GM12873 (cell line): ENCODE measurements at regions not wholly inside any gene's neighbourhood (a gene's known extent, or its start where the extent isn't known, plus 50 kb on each side); places are given as distances from the start of the nearest gene placed in this dataset.

Experiments used
- TF ChIP-seq, protein P1 (sequence below): IDR thresholded peaks from 2 replicates; pipeline ENCODE4 v1.5.1; 2012; ENCODE audit warnings: low read depth, mild to moderate bottlenecking, moderate library complexity, low read length, control low read depth; ENCODE audit not compliant: insufficient read depth; ENCODE audit errors: missing control alignments

DNA sequence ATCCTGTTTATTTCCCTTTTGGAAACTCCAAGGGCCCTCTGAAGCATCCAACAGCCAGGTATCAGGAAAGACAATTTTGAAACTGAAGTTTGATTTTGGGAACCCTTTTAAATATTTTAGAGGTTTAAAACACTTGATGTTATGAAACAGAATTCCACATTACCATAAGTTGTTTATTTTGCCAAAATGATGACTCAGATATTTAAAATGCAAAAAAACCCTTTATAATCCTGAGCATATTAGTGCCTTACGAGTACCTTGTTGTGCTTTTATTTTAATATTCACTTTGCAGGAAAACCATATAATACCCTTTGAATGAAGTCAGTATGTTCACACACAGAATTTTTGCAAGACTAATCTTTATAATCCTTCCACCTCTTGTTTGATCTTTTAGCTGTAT is 765.1 kb upstream of the CA10 start:
- TF ChIP-seq, protein P1, sequence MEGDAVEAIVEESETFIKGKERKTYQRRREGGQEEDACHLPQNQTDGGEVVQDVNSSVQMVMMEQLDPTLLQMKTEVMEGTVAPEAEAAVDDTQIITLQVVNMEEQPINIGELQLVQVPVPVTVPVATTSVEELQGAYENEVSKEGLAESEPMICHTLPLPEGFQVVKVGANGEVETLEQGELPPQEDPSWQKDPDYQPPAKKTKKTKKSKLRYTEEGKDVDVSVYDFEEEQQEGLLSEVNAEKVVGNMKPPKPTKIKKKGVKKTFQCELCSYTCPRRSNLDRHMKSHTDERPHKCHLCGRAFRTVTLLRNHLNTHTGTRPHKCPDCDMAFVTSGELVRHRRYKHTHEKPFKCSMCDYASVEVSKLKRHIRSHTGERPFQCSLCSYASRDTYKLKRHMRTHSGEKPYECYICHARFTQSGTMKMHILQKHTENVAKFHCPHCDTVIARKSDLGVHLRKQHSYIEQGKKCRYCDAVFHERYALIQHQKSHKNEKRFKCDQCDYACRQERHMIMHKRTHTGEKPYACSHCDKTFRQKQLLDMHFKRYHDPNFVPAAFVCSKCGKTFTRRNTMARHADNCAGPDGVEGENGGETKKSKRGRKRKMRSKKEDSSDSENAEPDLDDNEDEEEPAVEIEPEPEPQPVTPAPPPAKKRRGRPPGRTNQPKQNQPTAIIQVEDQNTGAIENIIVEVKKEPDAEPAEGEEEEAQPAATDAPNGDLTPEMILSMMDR, result no peak

DNA sequence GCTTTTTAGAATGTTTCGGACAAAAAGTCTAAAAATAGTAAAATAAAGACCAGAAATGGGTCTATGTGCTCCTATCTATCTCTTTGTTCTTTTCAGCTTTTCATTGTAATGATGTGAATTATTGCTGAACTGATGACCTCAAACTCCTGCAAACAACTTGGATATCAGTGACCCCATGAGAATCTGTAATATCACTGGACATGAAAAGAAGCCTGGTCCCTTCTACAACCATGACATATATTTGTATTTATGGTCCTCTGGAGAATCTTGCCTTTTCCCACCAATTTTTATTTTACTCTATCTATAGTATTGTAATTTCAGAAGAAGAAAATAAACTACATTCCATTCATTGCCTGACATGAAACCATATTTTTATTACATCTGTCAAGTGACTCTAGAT is 740.7 kb upstream of the CA10 start:
- TF ChIP-seq, protein P1, result no peak

DNA sequence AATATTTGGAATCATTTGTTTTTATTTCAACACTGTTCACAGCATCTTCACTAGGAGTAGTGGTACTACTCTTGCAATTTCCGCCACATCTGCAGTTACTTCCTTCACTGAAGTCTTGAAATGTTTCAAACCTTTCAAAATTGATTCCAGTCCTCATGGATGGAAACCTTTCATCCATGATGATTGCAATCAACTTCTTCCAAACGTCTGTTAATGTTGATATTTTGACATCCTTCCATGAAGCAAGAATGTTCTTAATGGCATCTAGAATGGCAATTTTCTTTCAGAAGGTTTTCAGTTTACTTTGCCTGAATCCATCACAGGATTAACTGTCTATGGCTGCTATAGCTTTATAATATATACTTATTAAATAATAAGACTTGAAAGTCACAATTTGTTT is 736.8 kb upstream of the CA10 start:
- TF ChIP-seq, protein P1, result no peak

DNA sequence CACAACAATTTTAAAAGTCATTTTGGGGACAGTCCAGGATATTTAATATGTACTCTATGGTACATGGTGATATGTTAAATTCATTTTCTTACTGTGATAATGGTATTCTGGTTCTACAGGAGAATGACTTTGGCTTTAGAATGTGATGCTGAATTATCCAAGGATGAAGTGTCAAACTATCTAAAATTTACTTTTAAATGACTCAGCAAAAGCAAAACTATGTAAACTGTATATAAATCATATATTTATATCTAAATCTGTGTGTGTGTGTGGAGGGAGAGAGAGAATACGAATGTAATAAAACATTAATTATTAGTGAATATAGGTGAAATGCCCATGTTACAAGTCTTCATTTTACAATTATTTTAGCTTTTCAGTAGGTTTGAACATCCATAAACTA is 733.8 kb upstream of the CA10 start:
- TF ChIP-seq, protein P1, result no peak

DNA sequence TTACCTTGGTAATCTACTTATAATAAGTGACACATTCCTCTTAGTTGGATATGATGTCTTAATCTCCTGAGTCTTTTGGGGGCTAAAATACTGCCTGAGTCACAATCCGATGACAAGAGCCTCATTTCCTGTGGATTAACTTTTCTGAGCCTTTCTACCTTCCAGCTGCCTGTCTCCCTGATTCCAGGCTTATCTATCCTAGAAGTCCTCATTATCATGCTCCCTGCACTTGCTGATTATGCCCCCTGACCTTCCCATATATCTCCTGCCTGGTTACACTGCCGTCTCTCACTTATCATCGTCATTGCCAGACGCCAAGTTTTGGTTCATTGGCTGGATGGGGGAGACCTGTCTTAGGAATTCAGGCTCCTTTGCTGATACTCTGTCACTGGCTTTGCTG is 727.4 kb upstream of the CA10 start:
- TF ChIP-seq, protein P1, result no peak

DNA sequence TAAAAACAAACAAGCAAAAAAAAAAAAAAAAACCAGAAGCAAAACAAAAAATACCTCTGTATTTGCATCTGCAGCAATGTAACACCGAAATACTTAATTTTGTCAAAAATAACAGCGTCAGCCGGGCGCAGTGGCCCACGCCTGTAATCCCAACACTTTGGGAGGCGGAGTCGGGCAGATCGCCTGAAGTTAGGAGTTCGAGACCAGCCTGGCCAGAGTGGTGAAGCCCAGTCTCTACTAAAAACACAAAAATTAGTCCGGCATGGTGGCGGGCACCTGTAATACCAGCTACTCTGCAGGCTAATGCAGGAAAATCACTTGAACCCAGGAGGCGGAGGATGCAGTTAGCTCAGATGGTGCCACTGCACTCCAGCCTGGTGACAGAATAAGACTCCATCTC is 683.5 kb upstream of the CA10 start:
- TF ChIP-seq, protein P1, result no peak

DNA sequence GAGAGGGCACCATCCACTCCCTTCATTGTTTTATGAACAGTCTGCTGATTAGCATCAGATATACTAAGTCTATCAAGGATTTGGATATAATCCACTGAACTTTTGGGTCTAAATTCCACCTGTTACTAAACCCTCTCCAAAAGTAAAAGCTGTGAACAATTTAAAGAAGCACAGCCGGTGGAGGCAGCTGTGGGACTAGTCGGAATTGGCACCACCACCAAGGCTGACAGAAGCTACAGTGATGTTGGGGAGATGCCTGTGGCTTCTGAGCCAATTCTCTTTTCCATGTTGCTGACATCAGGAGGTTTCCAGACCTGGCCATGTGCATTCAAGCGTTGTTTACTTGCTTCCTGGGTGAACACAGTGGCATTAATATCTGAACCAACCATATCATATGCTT is 679.0 kb upstream of the CA10 start:
- TF ChIP-seq, protein P1, result no peak
